K562 (cell line): ENCODE measurements at regions not wholly inside any gene's neighbourhood (a gene's known extent, or its start where the extent isn't known, plus 50 kb on each side); places are given as distances from the start of the nearest gene placed in this dataset.

Experiments used
- ASH1L ChIP-seq: fragments of 450-650 bp; IDR thresholded peaks from 2 replicates; pipeline ENCODE4 v1.6.1; 2018; ENCODE audit warnings: borderline replicate concordance, mild to moderate bottlenecking, low read depth; ENCODE audit not compliant: partially characterized antibody
- CHD2 ChIP-seq: IDR thresholded peaks from 2 replicates; pipeline ENCODE4 v1.6.1; 2011; ENCODE audit warnings: low read depth, low read length
- FOXA1 ChIP-seq: fragments of 450-650 bp; IDR thresholded peaks from 2 replicates; pipeline ENCODE4 v1.6.1; 2016; ENCODE audit warnings: mild to moderate bottlenecking, borderline replicate concordance
- FOXK1 ChIP-seq: sonication (generic); formaldehyde crosslinking; IDR thresholded peaks from 2 replicates; pipeline ENCODE4 v1.8.0; 2022; ENCODE audit warnings: missing genetic modification reagents, mild to moderate bottlenecking, borderline replicate concordance
- NCOA2 ChIP-seq, 2 experiments: fragments of 450-650 bp; IDR thresholded peaks; 2 replicates each; pipeline ENCODE4 v1.6.1; 2018; ENCODE audit warnings: mild to moderate bottlenecking in 2 of 2, moderate library complexity in 1 of 2; ENCODE audit not compliant: partially characterized antibody in 2 of 2
- SRSF1 ChIP-seq: fragments of 200-400 bp; formaldehyde crosslinking; IDR thresholded peaks from 2 replicates; pipeline ENCODE4 v1.6.1; 2017; ENCODE audit warnings: mild to moderate bottlenecking, low read depth, low read length, moderate library complexity
- ZFPM2 ChIP-seq: fragments of 250-450 bp; sonication (Bioruptor Pico); IDR thresholded peaks from 2 replicates; pipeline ENCODE4 v1.5.1; 2022; ENCODE audit warnings: mild to moderate bottlenecking
- ZNF174 ChIP-seq: fragments of 250-450 bp; sonication (Bioruptor Pico); IDR thresholded peaks from 2 replicates; pipeline ENCODE4 v1.4.0; 2020; ENCODE audit warnings: mild to moderate bottlenecking
- ZNF699 ChIP-seq: fragments of 250-450 bp; sonication (Bioruptor Pico); IDR thresholded peaks from 2 replicates; pipeline ENCODE4 v1.8.0; 2021; ENCODE audit warnings: mild to moderate bottlenecking, moderate library complexity; ENCODE audit not compliant: insufficient replicate concordance
- TF ChIP-seq, protein P1 (sequence below): fragments of 200-600 bp; sonication (generic); IDR thresholded peaks from one replicate; pipeline ENCODE4 v1.6.1; 2012; ENCODE audit warnings: mild to moderate bottlenecking, low read depth, low read length, inconsistent platforms
- TF ChIP-seq, protein P2 (sequence below): fragments of 450-650 bp; IDR thresholded peaks from 2 replicates; pipeline ENCODE4 v1.7.0; 2016; ENCODE audit warnings: borderline replicate concordance
- TF ChIP-seq, protein P3 (sequence below): fragments of 250-450 bp; sonication (Bioruptor Pico); IDR thresholded peaks from 2 replicates; pipeline ENCODE4 v1.8.0; 2021; ENCODE audit warnings: mild to moderate bottlenecking, moderate library complexity

DNA sequence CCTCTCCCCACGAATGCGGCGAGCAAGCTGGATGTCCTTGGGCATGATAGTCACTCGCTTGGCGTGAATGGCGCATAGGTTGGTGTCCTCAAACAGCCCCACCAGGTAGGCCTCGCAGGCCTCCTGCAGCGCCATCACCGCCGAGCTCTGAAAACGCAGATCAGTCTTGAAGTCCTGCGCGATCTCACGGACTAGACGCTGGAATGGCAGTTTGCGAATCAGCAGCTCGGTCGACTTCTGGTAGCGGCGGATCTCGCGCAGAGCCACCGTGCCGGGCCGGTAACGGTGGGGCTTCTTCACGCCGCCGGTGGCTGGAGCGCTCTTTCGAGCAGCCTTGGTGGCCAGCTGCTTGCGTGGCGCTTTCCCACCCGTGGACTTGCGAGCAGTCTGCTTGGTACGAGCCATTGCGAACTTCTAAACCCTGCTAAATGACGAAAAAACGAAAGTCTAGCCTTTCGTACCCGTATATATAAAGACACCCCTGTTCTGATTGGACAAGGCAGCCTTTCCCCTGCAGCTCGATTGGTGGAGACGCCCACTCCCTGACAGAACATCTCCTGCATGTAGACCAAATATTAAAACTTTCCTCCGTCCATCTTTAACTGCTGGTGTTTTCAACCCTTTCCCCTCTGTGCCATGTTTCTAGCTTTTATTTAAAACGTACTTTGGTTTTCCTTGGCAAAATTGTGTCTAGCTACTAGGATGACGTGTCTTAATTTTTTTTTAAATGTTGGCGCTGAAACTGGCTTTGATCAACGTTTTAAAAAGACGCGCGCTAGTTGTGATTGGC lies 109.8 kb downstream of the HFE start (continued):
- TF ChIP-seq, protein P1, sequence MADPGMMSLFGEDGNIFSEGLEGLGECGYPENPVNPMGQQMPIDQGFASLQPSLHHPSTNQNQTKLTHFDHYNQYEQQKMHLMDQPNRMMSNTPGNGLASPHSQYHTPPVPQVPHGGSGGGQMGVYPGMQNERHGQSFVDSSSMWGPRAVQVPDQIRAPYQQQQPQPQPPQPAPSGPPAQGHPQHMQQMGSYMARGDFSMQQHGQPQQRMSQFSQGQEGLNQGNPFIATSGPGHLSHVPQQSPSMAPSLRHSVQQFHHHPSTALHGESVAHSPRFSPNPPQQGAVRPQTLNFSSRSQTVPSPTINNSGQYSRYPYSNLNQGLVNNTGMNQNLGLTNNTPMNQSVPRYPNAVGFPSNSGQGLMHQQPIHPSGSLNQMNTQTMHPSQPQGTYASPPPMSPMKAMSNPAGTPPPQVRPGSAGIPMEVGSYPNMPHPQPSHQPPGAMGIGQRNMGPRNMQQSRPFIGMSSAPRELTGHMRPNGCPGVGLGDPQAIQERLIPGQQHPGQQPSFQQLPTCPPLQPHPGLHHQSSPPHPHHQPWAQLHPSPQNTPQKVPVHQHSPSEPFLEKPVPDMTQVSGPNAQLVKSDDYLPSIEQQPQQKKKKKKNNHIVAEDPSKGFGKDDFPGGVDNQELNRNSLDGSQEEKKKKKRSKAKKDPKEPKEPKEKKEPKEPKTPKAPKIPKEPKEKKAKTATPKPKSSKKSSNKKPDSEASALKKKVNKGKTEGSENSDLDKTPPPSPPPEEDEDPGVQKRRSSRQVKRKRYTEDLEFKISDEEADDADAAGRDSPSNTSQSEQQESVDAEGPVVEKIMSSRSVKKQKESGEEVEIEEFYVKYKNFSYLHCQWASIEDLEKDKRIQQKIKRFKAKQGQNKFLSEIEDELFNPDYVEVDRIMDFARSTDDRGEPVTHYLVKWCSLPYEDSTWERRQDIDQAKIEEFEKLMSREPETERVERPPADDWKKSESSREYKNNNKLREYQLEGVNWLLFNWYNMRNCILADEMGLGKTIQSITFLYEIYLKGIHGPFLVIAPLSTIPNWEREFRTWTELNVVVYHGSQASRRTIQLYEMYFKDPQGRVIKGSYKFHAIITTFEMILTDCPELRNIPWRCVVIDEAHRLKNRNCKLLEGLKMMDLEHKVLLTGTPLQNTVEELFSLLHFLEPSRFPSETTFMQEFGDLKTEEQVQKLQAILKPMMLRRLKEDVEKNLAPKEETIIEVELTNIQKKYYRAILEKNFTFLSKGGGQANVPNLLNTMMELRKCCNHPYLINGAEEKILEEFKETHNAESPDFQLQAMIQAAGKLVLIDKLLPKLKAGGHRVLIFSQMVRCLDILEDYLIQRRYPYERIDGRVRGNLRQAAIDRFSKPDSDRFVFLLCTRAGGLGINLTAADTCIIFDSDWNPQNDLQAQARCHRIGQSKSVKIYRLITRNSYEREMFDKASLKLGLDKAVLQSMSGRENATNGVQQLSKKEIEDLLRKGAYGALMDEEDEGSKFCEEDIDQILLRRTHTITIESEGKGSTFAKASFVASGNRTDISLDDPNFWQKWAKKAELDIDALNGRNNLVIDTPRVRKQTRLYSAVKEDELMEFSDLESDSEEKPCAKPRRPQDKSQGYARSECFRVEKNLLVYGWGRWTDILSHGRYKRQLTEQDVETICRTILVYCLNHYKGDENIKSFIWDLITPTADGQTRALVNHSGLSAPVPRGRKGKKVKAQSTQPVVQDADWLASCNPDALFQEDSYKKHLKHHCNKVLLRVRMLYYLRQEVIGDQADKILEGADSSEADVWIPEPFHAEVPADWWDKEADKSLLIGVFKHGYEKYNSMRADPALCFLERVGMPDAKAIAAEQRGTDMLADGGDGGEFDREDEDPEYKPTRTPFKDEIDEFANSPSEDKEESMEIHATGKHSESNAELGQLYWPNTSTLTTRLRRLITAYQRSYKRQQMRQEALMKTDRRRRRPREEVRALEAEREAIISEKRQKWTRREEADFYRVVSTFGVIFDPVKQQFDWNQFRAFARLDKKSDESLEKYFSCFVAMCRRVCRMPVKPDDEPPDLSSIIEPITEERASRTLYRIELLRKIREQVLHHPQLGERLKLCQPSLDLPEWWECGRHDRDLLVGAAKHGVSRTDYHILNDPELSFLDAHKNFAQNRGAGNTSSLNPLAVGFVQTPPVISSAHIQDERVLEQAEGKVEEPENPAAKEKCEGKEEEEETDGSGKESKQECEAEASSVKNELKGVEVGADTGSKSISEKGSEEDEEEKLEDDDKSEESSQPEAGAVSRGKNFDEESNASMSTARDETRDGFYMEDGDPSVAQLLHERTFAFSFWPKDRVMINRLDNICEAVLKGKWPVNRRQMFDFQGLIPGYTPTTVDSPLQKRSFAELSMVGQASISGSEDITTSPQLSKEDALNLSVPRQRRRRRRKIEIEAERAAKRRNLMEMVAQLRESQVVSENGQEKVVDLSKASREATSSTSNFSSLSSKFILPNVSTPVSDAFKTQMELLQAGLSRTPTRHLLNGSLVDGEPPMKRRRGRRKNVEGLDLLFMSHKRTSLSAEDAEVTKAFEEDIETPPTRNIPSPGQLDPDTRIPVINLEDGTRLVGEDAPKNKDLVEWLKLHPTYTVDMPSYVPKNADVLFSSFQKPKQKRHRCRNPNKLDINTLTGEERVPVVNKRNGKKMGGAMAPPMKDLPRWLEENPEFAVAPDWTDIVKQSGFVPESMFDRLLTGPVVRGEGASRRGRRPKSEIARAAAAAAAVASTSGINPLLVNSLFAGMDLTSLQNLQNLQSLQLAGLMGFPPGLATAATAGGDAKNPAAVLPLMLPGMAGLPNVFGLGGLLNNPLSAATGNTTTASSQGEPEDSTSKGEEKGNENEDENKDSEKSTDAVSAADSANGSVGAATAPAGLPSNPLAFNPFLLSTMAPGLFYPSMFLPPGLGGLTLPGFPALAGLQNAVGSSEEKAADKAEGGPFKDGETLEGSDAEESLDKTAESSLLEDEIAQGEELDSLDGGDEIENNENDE: peak; percentile 67
- TF ChIP-seq ZNF174 (CRISPR knock-in tag): no peak
- no peak for TF ChIP-seq NCOA2 (IDR thresholded peaks at IDR 0.05; ENCODE audit: partially characterized antibody in 2 of 2)
- no peak for TF ChIP-seq SRSF1
- TF ChIP-seq, protein P2, sequence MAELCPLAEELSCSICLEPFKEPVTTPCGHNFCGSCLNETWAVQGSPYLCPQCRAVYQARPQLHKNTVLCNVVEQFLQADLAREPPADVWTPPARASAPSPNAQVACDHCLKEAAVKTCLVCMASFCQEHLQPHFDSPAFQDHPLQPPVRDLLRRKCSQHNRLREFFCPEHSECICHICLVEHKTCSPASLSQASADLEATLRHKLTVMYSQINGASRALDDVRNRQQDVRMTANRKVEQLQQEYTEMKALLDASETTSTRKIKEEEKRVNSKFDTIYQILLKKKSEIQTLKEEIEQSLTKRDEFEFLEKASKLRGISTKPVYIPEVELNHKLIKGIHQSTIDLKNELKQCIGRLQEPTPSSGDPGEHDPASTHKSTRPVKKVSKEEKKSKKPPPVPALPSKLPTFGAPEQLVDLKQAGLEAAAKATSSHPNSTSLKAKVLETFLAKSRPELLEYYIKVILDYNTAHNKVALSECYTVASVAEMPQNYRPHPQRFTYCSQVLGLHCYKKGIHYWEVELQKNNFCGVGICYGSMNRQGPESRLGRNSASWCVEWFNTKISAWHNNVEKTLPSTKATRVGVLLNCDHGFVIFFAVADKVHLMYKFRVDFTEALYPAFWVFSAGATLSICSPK: no peak
- TF ChIP-seq, protein P3, sequence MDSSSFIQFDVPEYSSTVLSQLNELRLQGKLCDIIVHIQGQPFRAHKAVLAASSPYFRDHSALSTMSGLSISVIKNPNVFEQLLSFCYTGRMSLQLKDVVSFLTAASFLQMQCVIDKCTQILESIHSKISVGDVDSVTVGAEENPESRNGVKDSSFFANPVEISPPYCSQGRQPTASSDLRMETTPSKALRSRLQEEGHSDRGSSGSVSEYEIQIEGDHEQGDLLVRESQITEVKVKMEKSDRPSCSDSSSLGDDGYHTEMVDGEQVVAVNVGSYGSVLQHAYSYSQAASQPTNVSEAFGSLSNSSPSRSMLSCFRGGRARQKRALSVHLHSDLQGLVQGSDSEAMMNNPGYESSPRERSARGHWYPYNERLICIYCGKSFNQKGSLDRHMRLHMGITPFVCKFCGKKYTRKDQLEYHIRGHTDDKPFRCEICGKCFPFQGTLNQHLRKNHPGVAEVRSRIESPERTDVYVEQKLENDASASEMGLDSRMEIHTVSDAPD (CRISPR knock-in tag): no peak
- no peak for TF ChIP-seq ZNF699 (CRISPR knock-in tag)
- TF ChIP-seq FOXK1 (CRISPR knock-in tag): no peak; the same call in 1 of the 2 replicates
- peak; percentile 77 for TF ChIP-seq ASH1L
- TF ChIP-seq FOXA1: no peak
- TF ChIP-seq ZFPM2: no peak
- peak; percentile 55 for TF ChIP-seq CHD2
